ENCODE measurements at regions not wholly inside any gene's neighbourhood (a gene's known extent, or its start where the extent isn't known, plus 50 kb on each side); places are given as distances from the start of the nearest gene placed in this dataset.

GRCh38 chr13:32905063-32905863 lies 111.0 kb upstream of the KL start:
- no peak for TF ChIP-seq CTCF (conservative IDR thresholded peaks at IDR 0.05; ENCODE audit: low read length)
- no peak for TF ChIP-seq EZH2phosphoT487 (IDR thresholded peaks at IDR 0.05; ENCODE audit: borderline replicate concordance, low read depth, low read length)

All from OCI-LY7 (cell line).